ENCODE measurements at regions not wholly inside any gene's neighbourhood (a gene's known extent, or its start where the extent isn't known, plus 50 kb on each side); places are given as distances from the start of the nearest gene placed in this dataset.
A peak's percentile ranks its signal among the peaks of the same experiment; 100 is the strongest.

- peak; percentile 21 for DNase-seq
Measured at GRCh38 chr9:36728651-36729520, 156.2 kb downstream of the MELK start.

DNA sequence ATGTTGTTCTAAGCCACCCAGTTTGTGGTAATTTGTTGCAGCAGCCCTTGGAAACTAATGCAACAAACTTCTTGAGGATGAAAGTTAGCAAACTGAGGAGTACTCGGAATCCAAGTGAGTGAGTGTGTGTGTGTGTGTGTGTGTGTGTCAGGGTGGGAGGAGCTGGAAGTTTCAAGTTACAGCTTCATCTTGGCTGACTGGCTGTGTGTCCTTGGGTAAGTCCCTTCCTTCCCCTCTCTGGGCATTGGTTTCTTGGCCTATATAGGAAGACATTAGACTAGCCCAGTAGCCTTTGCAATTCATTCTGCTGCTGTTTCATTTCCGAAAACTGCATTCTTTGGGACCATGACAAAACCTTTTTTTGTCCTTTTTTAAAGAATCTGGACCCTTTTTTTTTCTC, 157.2 kb downstream of the MELK start:
- no peak for DNase-seq

GRCh38 chr9:36730414-36730813, 157.7 kb downstream of the MELK start:
- no peak for DNase-seq

GRCh38 chr9:36731068-36731956, 158.6 kb downstream of the MELK start:
- DNase-seq = no peak

GRCh38 chr9:36734737-36735136, 162.0 kb downstream of the MELK start:
- no peak for DNase-seq

- DNase-seq = no peak
Measured at GRCh38 chr9:36736648-36737047, 164.0 kb downstream of the MELK start.

GRCh38 chr9:36738318-36738976, 165.8 kb downstream of the MELK start:
- DNase-seq = no peak

GRCh38 chr9:36739373-36740116, 166.8 kb downstream of the MELK start:
- no peak for DNase-seq

DNA sequence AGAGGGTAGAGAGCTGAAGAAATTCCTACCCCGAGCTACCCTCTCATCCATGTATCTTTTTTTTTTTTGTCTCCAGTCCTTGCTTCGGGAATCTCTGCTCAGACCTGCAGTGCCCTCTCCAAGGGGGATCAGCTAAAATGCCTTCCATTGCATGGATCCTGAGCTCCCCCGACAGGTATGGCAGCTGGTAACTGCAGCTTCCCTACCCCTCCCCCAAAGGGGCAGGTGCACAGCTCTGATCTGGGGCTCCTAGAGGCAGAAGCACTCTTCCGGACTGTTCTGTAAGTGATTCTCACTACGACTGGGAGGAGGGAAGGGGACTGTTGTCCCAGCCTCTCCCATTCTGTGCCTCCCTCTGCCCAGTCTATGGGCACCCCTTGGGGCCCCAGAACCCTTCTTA, 169.6 kb downstream of the MELK start:
- no peak for DNase-seq

DNA sequence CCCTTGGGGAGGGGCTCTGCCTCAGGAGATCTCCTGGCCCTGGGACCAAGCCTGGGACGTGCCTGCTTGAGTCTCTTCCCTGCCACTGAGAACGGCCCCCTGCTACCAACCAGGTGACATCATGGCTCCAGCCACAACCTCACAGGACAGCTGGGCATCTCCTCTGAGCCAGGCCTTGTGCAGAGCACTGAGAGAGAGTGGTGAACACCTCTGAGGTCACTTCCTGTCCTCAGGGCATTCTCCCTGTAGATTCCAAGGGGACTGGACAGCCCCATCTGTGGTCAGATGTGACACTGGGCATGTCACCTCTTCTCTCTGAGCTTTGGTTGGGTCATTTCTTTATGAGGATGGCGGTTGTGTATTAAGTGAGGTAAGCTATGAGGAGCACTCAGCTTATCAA, 172.0 kb downstream of the MELK start:
- DNase-seq = no peak

DNA sequence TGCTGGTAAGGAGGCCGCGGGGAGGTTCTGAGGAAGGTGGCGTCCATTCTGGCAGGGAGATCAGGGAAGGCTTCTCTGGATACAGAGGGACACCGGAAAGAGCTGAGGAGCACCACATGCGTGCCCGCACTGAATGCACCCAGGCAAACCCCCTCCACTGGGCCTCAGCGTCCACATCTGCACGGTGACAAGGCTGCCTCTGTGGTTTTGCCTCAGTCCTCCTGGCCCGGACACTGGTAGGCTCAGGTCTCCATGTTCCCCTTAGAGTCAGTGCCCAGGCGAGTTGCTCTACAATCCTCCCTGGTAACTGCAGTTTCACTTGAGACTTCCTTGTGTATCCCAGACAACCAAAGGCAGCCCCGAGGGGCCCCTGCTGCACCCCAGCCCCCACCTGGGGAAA, 173.3 kb downstream of the MELK start:
- no peak for DNase-seq

- DNase-seq = no peak
Measured at GRCh38 chr9:36746415-36746814, 173.7 kb downstream of the MELK start.

DNA sequence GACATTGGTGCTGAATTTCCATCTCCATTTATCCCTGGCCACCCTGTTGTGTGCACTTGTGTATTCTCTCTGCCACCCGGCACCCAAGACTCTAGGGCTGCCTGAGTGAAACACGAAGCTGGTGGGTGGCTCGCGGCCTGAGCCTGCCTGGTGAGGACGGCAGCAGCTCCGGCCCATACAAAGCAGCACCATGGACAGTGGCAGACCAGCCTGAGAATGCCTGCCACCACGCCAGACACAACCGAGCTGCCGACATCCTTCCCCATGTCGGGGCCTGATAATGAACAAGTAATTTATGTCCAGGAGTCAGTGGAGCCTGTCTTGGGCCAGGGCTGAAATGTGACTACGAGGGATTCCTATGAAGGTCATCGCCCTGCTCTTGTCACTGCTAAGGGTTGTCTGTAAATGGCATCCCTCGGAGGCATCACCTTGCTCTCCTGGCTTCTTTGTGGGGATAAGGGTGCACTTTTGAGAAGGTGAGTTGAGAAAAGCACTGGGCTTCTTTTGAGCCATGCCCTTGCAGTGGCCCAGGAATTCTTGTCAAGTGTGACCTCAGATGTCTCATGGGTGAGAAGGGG, 175.7 kb downstream of the MELK start:
- DNase-seq = no peak

DNA sequence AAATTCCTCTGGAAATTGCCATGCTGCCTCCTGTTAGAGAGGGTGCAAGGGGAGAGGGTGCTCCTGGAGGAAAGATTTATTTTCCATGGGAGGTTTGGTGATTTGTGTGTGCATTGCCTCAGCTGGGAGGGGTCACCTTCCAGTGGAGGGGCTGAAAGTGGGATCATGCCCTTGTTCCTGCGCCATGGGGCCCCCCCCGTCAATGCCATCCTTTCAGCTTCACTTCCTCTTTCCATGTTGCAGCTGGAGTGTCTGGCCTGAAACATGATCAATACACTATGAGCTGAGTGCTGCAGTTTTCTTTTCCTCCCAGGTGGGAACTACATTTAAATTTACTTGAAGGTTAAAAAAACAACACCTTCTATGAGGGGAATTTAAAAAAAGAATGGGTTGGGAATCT, 176.8 kb downstream of the MELK start:
- no peak for DNase-seq

- no peak for DNase-seq
Measured at GRCh38 chr9:36750630-36751029, 177.9 kb downstream of the MELK start.

DNA sequence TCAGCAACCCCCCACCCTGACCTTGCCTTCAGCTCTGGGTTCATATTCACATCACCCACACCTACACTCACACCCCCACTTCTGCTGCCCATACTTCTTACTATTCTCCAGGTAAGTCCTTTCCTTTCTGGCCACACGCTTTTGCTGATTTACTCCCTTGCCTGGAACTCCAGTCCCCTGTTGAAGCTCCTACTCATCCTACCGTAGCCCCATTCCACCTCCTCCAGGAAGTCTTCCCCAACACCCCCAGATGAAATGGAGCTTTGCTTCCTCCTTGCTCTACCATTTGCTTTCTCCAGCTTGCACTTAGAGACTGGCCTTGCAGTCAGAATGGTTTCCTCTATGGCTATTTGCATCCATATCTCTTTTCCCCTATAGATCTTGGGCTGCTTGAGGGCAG, 182.3 kb downstream of the MELK start:
- no peak for DNase-seq

DNA sequence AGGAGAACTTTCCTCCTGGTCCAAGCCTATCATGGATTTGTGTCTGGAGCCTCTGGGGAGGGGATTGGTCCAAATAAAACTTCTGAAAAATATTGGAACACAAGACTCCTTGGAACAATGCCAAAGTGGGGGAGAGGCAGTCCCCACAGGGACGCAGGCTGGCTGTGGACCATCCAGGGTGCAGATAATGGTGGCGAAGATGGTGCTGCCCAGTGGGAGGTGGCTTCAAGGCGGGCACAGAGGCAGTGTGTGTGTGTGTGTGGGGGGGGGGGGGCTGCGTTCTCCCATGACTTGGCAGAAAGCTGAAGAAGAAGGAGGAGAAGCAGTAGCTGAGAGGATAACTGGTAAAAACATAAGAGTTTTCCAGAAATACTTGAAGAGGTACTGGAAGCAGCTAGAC, 186.4 kb downstream of the MELK start:
- no peak for DNase-seq

GRCh38 chr9:36759976-36760375, 187.3 kb downstream of the MELK start:
- no peak for DNase-seq

DNA sequence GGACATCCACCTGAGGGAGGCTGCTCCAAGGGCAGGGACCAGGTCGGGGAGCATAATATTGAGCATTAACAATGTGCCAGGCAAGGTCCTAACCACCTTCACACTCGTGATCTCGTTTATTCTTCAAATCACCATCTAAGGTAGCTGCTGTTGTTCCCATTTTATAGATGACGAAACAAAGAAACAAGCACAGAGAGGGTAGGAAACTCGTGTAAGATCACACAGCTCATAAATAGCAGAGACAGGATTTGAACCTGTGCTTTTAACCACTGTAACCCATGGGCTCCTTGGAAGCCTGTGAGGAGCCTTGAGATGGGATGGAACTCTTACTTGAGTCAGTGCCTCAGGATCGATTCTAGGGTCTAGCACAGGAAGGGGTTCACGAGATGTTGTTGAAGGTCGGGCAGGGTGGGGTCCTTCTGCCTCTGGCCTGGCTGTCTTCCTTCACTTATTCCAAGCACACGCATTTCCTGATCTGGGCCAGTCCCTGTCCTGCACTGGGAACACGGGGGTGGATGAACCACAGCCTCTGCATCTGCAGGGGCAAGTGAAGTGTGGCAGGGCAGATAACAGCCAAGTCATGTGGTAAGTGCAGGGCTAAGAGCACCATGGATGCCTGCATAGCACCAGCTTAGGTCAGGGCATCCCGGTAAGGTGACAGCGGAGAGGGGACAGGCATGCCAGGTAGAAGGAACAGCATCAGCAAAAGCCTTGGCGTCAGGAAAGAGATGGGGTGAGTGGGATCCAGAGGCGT, 188.1 kb downstream of the MELK start:
- DNase-seq = no peak

- DNase-seq = no peak
Measured at GRCh38 chr9:36762958-36763357, 190.3 kb downstream of the MELK start.

GRCh38 chr9:36763778-36764177, 191.1 kb downstream of the MELK start:
- no peak for DNase-seq
